RWPE2 (cell line): ENCODE measurements at regions not wholly inside any gene's neighbourhood (a gene's known extent, or its start where the extent isn't known, plus 50 kb on each side); places are given as distances from the start of the nearest gene placed in this dataset.

Experiments
- ATAC-seq: fragments of 200-7000 bp; cut with Tn5 transposase; 3 replicates; pipeline ENCODE4 v1.9.1; 2021; ENCODE audit warnings: low read depth
- DNase-seq: peaks from one replicate; pipeline ENCODE4 v3.0.0-alpha.2; 2020; ENCODE audit warnings: low spot score
- H3K27ac ChIP-seq: fragments of 450-650 bp; 2 replicates; pipeline ENCODE4 v1.5.1; 2017; ENCODE audit warnings: mild to moderate bottlenecking; ENCODE audit not compliant: poor library complexity, severe bottlenecking
- H3K27me3 ChIP-seq: fragments of 250-450 bp; sonication (Bioruptor Pico); 2 replicates; pipeline ENCODE4 v1.5.1; 2021; ENCODE audit warnings: mild to moderate bottlenecking, moderate library complexity; ENCODE audit not compliant: insufficient read depth, poor library complexity, severe bottlenecking
- H3K36me3 ChIP-seq: fragments of 250-450 bp; sonication (Bioruptor Pico); 2 replicates; pipeline ENCODE4 v1.5.1; 2020; ENCODE audit warnings: low read depth, mild to moderate bottlenecking, moderate library complexity
- H3K4me1 ChIP-seq: fragments of 250-450 bp; sonication (Bioruptor Pico); 2 replicates; pipeline ENCODE4 v1.5.1; 2021; ENCODE audit warnings: mild to moderate bottlenecking, moderate library complexity; ENCODE audit not compliant: insufficient read depth, poor library complexity, severe bottlenecking
- H3K4me3 ChIP-seq: fragments of 250-450 bp; sonication (Bioruptor Pico); 2 replicates; pipeline ENCODE4 v1.5.1; 2021; ENCODE audit warnings: mild to moderate bottlenecking, moderate library complexity; ENCODE audit not compliant: severe bottlenecking
- H3K9me3 ChIP-seq: fragments of 250-450 bp; sonication (Bioruptor Pico); 2 replicates; pipeline ENCODE4 v1.5.1; 2021; ENCODE audit warnings: mild to moderate bottlenecking, moderate library complexity; ENCODE audit not compliant: severe bottlenecking
- TF ChIP-seq, protein P1 (sequence below): fragments of 450-650 bp; IDR thresholded peaks from one replicate; pipeline ENCODE4 v1.5.1; 2017; ENCODE audit warnings: mild to moderate bottlenecking, moderate library complexity; ENCODE audit not compliant: poor library complexity, severe bottlenecking

DNA sequence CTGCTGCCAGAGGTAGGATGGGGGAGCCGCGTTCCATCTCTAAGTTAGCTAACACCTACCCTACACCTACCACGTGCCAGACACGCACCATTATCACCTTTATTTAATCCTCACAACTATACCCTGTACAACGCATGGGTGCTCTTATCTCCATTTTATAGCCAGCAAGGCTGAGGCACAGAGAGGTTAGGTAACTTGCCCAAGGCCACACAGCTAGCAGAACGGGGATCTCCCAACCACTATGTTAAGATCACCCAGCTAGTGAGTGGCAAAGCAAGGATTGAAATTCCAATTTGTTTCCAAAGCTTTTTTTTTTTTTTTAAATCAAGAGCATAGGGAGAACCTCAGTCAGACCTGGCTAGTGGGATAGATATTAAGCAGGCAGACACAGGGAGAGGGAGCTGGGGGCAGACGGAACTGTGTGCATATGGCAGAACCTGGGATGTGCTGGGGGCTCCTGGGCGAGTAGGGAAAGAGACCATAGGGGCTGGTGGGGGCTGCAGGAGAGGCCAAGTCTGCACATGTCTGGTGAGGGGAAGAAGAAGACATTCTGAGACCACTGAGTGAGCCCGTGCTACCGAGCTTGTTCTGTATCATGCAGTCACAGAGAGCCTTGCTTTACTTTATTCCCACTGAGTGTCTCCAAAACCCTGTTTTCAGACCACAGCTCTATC lies 196.3 kb upstream of the TPM1 start:
- TF ChIP-seq, protein P1, sequence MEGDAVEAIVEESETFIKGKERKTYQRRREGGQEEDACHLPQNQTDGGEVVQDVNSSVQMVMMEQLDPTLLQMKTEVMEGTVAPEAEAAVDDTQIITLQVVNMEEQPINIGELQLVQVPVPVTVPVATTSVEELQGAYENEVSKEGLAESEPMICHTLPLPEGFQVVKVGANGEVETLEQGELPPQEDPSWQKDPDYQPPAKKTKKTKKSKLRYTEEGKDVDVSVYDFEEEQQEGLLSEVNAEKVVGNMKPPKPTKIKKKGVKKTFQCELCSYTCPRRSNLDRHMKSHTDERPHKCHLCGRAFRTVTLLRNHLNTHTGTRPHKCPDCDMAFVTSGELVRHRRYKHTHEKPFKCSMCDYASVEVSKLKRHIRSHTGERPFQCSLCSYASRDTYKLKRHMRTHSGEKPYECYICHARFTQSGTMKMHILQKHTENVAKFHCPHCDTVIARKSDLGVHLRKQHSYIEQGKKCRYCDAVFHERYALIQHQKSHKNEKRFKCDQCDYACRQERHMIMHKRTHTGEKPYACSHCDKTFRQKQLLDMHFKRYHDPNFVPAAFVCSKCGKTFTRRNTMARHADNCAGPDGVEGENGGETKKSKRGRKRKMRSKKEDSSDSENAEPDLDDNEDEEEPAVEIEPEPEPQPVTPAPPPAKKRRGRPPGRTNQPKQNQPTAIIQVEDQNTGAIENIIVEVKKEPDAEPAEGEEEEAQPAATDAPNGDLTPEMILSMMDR, result no peak
- Histone ChIP-seq H3K36me3 (no peaks in the 10 kb centered on the region), H3K27me3 (no peaks in the 10 kb centered on the region), H3K27ac (no peak overlapping the region), H3K9me3 (no peaks in the 10 kb centered on the region), H3K4me1 (peaks cover 10% of the 10 kb centered on the region), H3K4me3 (no peak overlapping the region)
- DNase-seq, result no peak
- ATAC-seq, result no peak

GRCh38 chr15:62846805-62847495 lies 195.6 kb upstream of the TPM1 start:
- DNase-seq (no peak), ATAC-seq (no peak)
- TF ChIP-seq, protein P1, result no peak
- Histone ChIP-seq H3K9me3 (no peaks in the 10 kb centered on the region), H3K4me3 (no peak overlapping the region), H3K27me3 (no peaks in the 10 kb centered on the region), H3K27ac (no peak overlapping the region), H3K36me3 (no peaks in the 10 kb centered on the region), H3K4me1 (peaks cover 11% of the 10 kb centered on the region)

DNA sequence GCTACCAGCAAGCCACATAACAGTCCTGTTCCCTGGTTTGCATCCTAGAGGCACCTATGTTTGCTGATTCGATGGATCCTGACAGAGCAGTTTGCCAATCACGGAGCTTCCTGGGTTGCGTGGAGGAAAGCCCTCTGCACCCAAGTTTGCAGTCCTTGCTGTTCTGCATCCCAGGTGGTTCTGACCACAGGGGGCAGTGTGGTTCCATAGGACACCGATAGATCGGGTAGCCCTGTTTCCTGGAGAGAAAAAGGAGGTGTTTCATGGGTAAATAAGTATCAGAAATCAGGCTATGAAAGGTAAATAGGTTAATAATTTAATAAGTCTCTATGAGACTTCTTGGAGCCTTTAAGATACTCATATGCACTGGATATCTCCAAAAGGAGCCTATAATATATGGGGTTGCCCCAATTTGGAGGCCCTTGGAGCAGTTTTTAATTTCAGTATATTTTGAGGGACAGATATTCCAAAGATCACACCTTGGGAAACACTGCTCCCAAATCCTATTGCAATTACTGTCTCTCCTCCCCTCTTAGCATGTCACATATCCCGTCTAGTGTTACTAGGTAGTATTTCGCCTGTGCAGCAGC lies 194.6 kb upstream of the TPM1 start:
- TF ChIP-seq, protein P1, result peak; percentile 83
- peak overlapping the region; percentile 1 for H3K27ac ChIP-seq
- DNase-seq (peak; percentile 70), ATAC-seq (peak; percentile 24; the same call in 1 of the 3 replicates)
- no peaks in the 10 kb centered on the region for H3K27me3 ChIP-seq
- H3K4me3 ChIP-seq, result no peak overlapping the region
- peaks cover 11% of the 10 kb centered on the region for H3K4me1 ChIP-seq
- no peaks in the 10 kb centered on the region for H3K36me3 ChIP-seq
- H3K9me3 ChIP-seq, result no peaks in the 10 kb centered on the region

GRCh38 chr15:62848632-62849050 lies 193.9 kb upstream of the TPM1 start:
- TF ChIP-seq, protein P1, result no peak
- H3K4me1 ChIP-seq, result peaks cover 11% of the 10 kb centered on the region
- H3K27ac ChIP-seq, result peak overlapping the region; percentile 1
- no peak for ATAC-seq
- H3K9me3 ChIP-seq, result no peaks in the 10 kb centered on the region
- H3K27me3 ChIP-seq, result no peaks in the 10 kb centered on the region
- no peaks in the 10 kb centered on the region for H3K36me3 ChIP-seq
- no peak overlapping the region for H3K4me3 ChIP-seq
- no peak for DNase-seq
